ENCODE measurements at regions not wholly inside any gene's neighbourhood (a gene's known extent, or its start where the extent isn't known, plus 50 kb on each side); places are given as distances from the start of the nearest gene placed in this dataset.

GRCh38 chr12:110983811-110984210, 63.4 kb upstream of the MYL2 start:
- no peak for TF ChIP-seq POLR2A (IDR thresholded peaks at IDR 0.05)
- TF ChIP-seq CTCF (IDR thresholded peaks at IDR 0.05), result no peak

Data from ovary (tissue), 3 donors.